ENCODE measurements at regions not wholly inside any gene's neighbourhood (a gene's known extent, or its start where the extent isn't known, plus 50 kb on each side); places are given as distances from the start of the nearest gene placed in this dataset.
A peak's percentile ranks its signal among the peaks of the same experiment; 100 is the strongest.

- no peak overlapping the region for H3K4me3 ChIP-seq (replicated peaks; ENCODE audit: low read depth, low read length)
- TF ChIP-seq, protein P1, sequence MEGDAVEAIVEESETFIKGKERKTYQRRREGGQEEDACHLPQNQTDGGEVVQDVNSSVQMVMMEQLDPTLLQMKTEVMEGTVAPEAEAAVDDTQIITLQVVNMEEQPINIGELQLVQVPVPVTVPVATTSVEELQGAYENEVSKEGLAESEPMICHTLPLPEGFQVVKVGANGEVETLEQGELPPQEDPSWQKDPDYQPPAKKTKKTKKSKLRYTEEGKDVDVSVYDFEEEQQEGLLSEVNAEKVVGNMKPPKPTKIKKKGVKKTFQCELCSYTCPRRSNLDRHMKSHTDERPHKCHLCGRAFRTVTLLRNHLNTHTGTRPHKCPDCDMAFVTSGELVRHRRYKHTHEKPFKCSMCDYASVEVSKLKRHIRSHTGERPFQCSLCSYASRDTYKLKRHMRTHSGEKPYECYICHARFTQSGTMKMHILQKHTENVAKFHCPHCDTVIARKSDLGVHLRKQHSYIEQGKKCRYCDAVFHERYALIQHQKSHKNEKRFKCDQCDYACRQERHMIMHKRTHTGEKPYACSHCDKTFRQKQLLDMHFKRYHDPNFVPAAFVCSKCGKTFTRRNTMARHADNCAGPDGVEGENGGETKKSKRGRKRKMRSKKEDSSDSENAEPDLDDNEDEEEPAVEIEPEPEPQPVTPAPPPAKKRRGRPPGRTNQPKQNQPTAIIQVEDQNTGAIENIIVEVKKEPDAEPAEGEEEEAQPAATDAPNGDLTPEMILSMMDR (IDR thresholded peaks at IDR 0.05; ENCODE audit: low read length, missing control alignments), result no peak
- no peak for DNase-seq (ENCODE audit: low read depth)
These were observed 251.1 kb upstream of the HTR2C start for GRCh38 chrX:114332766-114333165.

DNA sequence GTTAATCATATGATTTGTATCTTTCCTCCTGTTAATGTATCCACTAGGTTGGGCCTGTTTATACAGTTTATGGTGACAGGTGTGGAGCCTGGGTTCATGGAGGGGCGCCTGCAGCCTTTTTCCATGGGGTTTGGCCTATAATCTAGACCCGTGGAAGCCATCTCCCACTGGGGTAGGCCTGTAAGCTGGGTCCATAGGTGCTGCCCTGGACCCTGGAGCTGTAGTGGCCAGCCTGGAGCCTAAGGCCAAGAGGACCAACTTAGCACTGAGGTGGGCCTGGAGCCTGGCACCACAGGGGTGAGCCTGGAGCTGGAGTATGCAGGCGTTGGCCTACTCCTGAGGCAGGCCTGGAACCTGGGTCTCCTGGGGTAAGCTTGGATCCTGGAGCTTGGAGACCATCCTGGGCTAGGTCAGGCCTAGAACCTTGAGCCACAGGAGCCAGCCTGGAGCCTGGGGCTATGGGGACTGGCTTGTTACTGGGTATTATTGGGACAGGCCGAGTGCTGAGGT, 249.4 kb upstream of the HTR2C start:
- no peak for DNase-seq (ENCODE audit: low read depth)
- H3K4me3 ChIP-seq (replicated peaks; ENCODE audit: low read depth, low read length), result no peak overlapping the region
- TF ChIP-seq, protein P1 (IDR thresholded peaks at IDR 0.05; ENCODE audit: low read length, missing control alignments), result no peak

DNA sequence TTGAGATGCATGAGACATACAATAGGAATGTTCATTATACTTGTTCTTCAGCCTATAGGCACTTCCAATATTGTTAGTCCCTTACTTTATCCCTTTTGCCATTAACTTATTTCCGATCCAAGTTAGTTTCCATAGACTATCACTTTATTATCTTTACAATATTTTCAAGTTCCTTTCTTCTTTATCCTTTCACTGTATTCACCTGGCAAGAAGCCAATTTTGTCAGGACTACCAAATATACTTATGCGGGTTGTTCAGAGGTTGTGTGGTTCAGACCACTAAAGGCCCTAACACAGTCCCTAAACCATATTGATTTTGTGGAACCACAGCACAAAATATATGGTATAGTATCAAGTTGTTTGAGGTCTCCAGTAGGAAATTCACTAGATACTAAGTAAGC, 245.0 kb upstream of the HTR2C start:
- TF ChIP-seq, protein P1 (IDR thresholded peaks at IDR 0.05; ENCODE audit: low read length, missing control alignments), result no peak
- no peak overlapping the region for H3K4me3 ChIP-seq (replicated peaks; ENCODE audit: low read depth, low read length)
- DNase-seq (ENCODE audit: low read depth), result no peak

DNA sequence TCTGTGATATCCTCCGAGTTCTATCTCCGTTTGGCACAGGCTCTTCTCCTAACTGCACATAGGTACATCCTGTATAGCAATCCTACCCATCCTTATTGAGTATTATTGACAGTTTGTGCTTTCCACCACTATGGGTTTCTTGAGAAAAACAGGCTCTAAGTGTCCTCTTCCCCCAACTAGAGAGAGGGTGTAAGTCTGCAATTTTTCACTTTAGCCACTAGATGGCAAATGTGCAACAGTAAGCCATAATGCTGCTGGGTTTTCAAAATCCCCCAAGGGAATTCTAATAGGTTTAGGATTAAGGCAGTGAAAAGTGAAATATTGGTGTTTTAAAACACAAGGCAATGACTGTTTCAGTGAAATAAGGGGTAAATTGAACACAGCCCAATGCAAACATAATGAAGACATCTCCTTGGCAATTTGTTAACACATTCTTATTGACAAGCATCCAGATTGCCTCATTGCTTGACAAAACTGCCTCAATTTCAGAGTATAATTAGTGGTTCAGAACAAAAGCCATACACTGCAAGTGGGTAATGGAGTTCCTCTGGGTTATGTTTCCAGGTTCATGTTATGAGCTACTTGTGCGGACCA, 239.0 kb upstream of the HTR2C start:
- TF ChIP-seq, protein P1 (IDR thresholded peaks at IDR 0.05; ENCODE audit: low read length, missing control alignments), result peak; percentile 64
- no peak overlapping the region for H3K4me3 ChIP-seq (replicated peaks; ENCODE audit: low read depth, low read length)
- DNase-seq (ENCODE audit: low read depth), result peak; percentile 57

DNA sequence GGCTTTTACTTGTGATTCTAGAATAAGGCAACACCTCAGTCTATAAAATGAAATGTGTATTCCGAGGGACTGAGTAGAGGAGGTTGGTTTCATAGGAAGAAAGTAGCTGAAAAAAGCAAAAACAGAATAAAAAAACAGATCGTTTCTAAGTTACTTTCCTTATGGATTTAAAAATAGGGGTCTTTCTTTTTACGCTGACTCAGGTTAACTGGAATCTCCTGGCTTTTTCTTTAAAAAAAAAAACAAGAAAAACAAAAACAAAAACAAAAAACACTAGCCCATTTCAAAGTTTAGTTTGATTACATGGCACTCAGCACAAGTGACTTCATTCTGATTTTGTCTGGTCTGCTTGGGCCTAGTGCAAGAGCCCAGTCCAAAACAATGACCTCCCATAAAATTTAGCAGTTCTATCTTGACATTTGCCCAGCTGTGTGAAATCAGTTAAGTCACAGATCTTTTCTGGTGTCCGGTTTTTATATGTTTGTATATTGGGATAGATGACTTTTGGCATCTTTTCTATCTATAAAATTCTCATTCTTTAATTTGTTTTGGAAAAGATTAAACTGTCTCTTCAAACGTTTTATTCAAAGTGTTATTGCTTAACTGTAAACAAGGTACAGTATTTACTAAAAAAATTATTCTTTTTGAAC, 222.7 kb upstream of the HTR2C start:
- TF ChIP-seq, protein P1 (IDR thresholded peaks at IDR 0.05; ENCODE audit: low read length, missing control alignments), result no peak
- no peak for DNase-seq (ENCODE audit: low read depth)
- no peak overlapping the region for H3K4me3 ChIP-seq (replicated peaks; ENCODE audit: low read depth, low read length)

DNA sequence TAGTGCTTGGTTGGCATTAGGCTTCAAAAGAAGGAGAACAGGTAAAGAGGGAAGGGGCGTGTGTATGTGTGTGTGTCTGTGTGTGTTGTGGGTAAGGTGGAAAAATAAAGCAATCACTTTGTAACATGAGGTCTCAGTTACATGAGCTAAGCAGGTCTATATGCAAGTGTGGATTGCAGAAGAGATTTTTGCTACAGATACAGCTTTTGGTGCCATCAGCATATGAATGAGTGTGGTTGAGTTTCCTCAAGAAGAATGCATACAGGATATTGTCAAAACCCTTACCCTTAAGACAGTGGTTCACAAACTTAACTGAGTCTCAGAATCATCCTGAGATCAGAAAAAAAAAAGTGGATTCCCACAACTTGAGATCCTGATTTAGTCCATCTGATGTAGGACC, 220.5 kb upstream of the HTR2C start:
- no peak overlapping the region for H3K4me3 ChIP-seq (replicated peaks; ENCODE audit: low read depth, low read length)
- DNase-seq (ENCODE audit: low read depth), result no peak
- TF ChIP-seq, protein P1 (IDR thresholded peaks at IDR 0.05; ENCODE audit: low read length, missing control alignments), result no peak
